ENCODE measurements at regions not wholly inside any gene's neighbourhood (a gene's known extent, or its start where the extent isn't known, plus 50 kb on each side); places are given as distances from the start of the nearest gene placed in this dataset.

DNA sequence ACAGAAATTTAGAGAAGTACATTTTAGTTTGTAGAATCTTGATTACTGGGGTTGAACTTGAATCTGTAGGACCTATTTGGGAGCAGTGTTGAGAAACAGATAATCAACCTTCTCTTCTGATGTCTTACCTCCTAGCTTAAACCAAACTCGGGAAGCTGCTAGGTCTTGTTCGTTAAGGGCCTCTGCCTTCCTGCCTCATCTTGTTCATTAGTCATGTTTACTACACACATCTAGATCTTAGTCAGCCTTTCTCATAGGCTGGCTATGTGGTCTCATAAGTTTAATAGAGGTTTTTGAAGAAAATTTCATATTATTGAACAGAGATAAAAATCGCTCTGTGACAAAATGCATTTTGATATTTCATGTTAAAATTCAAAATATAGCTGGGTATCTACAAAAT is 331.0 kb upstream of the EDIL3 start:
- intact Hi-C loops (cut with micrococcal nuclease; ENCODE audit: unreplicated experiment): no loop called here
- Histone ChIP-seq H3K4me1 (no peaks in the 10 kb centered on the region), H3K36me3 (ENCODE audit: control insufficient read depth, insufficient read depth, low read length) (no peaks in the 10 kb centered on the region), H3K4me3 (ENCODE audit: low read depth, low read length) (no peak overlapping the region), H3K27me3 (replicated peaks; ENCODE audit: control insufficient read depth, insufficient read depth, low read length) (no peaks in the 10 kb centered on the region), H3K9me3 (no peaks in the 10 kb centered on the region; the same call in 1 of the 2 replicates)
- CTCF ChIA-PET: no interaction called here
- no TSS peak for BruUV-seq (replicated peaks)
- H3K27me3 Mint-ChIP-seq (ENCODE audit: insufficient read depth, unreplicated experiment): peaks cover 2% of the 10 kb centered on the region
- H3K4me3 Mint-ChIP-seq (ENCODE audit: unreplicated experiment): no peak overlapping the region
- H3K9me3 Mint-ChIP-seq (ENCODE audit: unreplicated experiment): no peaks in the 10 kb centered on the region
- TF ChIP-seq, protein P1, sequence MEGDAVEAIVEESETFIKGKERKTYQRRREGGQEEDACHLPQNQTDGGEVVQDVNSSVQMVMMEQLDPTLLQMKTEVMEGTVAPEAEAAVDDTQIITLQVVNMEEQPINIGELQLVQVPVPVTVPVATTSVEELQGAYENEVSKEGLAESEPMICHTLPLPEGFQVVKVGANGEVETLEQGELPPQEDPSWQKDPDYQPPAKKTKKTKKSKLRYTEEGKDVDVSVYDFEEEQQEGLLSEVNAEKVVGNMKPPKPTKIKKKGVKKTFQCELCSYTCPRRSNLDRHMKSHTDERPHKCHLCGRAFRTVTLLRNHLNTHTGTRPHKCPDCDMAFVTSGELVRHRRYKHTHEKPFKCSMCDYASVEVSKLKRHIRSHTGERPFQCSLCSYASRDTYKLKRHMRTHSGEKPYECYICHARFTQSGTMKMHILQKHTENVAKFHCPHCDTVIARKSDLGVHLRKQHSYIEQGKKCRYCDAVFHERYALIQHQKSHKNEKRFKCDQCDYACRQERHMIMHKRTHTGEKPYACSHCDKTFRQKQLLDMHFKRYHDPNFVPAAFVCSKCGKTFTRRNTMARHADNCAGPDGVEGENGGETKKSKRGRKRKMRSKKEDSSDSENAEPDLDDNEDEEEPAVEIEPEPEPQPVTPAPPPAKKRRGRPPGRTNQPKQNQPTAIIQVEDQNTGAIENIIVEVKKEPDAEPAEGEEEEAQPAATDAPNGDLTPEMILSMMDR (IDR thresholded peaks at IDR 0.05; ENCODE audit: insufficient read depth in 1 of 2, low read depth in 1 of 2, low read length in 1 of 2, severe bottlenecking in 1 of 2, unreplicated experiment in 1 of 2): no peak
- H3K27ac Mint-ChIP-seq (ENCODE audit: unreplicated experiment): no peak overlapping the region
- no peaks in the 10 kb centered on the region for H3K36me3 Mint-ChIP-seq (ENCODE audit: insufficient read depth, unreplicated experiment)
- DNase-seq: no peak
- POLR2A ChIA-PET: no interaction called here
- no peaks in the 10 kb centered on the region for H3K4me1 Mint-ChIP-seq (ENCODE audit: low read depth, unreplicated experiment)

DNA sequence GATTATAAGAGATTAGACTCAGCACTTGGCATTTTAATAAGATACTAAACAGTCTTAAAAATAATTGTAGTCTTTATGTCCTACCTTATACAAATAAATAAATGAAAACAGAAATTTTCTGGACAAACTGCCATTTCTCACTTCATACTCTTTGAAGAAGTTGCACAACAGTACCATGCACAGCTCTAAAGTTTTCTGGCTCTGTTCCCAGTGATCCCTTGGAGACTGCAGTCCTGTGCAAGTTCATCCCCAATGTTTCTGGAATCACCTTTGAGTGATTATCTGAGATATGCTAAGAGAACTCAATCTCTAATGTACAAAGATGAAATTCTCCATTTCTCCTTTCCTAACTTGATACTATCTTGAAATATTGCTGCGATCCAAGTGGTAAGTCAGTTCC is 330.4 kb upstream of the EDIL3 start:
- Mint-ChIP-seq H3K27ac (ENCODE audit: unreplicated experiment) (no peak overlapping the region), H3K9me3 (ENCODE audit: unreplicated experiment) (no peaks in the 10 kb centered on the region), H3K4me3 (ENCODE audit: unreplicated experiment) (no peak overlapping the region), H3K36me3 (ENCODE audit: insufficient read depth, unreplicated experiment) (no peaks in the 10 kb centered on the region), H3K27me3 (ENCODE audit: insufficient read depth, unreplicated experiment) (peaks cover 2% of the 10 kb centered on the region), H3K4me1 (ENCODE audit: low read depth, unreplicated experiment) (no peaks in the 10 kb centered on the region)
- Histone ChIP-seq H3K4me3 (ENCODE audit: low read depth, low read length) (no peak overlapping the region), H3K36me3 (ENCODE audit: control insufficient read depth, insufficient read depth, low read length) (no peaks in the 10 kb centered on the region), H3K9me3 (no peaks in the 10 kb centered on the region; the same call in 1 of the 2 replicates), H3K4me1 (no peaks in the 10 kb centered on the region), H3K27me3 (replicated peaks; ENCODE audit: control insufficient read depth, insufficient read depth, low read length) (no peaks in the 10 kb centered on the region)
- BruUV-seq (replicated peaks): no TSS peak
- TF ChIP-seq, protein P1 (IDR thresholded peaks at IDR 0.05; ENCODE audit: insufficient read depth in 1 of 2, low read depth in 1 of 2, low read length in 1 of 2, severe bottlenecking in 1 of 2, unreplicated experiment in 1 of 2): no peak
- intact Hi-C loops (cut with micrococcal nuclease; ENCODE audit: unreplicated experiment): no loop called here
- DNase-seq: no peak
- ChIA-PET CTCF (no interaction called here), POLR2A (no interaction called here)

DNA sequence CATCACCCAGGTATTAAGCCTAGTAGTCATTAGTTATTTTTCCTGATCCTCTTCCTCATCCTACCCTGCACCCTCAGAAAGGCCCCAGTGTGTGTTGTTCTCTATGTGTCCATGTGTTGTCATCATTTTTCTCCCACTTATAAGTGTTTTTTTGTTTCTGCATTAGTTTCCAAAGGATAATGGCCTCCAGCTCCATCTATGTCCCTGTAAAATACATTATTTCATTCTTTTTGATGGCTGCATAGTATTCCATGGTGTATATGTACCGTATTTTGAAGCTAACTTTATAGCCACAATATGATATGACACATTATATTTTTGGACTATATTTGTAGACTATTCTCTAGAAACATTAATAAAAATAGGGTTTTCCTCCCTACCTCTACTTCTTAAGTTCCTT is 324.4 kb upstream of the EDIL3 start:
- BruUV-seq (replicated peaks): no TSS peak
- intact Hi-C loops (cut with micrococcal nuclease; ENCODE audit: unreplicated experiment): no loop called here
- Histone ChIP-seq H3K4me1 (no peaks in the 10 kb centered on the region), H3K27me3 (replicated peaks; ENCODE audit: control insufficient read depth, insufficient read depth, low read length) (no peaks in the 10 kb centered on the region), H3K9me3 (no peaks in the 10 kb centered on the region), H3K4me3 (ENCODE audit: low read depth, low read length) (no peak overlapping the region), H3K36me3 (ENCODE audit: control insufficient read depth, insufficient read depth, low read length) (no peaks in the 10 kb centered on the region)
- no peak overlapping the region for H3K27ac Mint-ChIP-seq (ENCODE audit: unreplicated experiment)
- POLR2A ChIA-PET: no interaction called here
- peaks cover 6% of the 10 kb centered on the region for H3K27me3 Mint-ChIP-seq (ENCODE audit: insufficient read depth, unreplicated experiment)
- CTCF ChIA-PET: no interaction called here
- H3K4me3 Mint-ChIP-seq (ENCODE audit: unreplicated experiment): no peak overlapping the region
- H3K9me3 Mint-ChIP-seq (ENCODE audit: unreplicated experiment): peaks cover 8% of the 10 kb centered on the region
- H3K36me3 Mint-ChIP-seq (ENCODE audit: insufficient read depth, unreplicated experiment): no peaks in the 10 kb centered on the region
- no peaks in the 10 kb centered on the region for H3K4me1 Mint-ChIP-seq (ENCODE audit: low read depth, unreplicated experiment)
- TF ChIP-seq, protein P1 (IDR thresholded peaks at IDR 0.05; ENCODE audit: insufficient read depth in 1 of 2, low read depth in 1 of 2, low read length in 1 of 2, severe bottlenecking in 1 of 2, unreplicated experiment in 1 of 2): no peak
- DNase-seq: no peak
